GM21381 (cell line): ENCODE measurements at regions not wholly inside any gene's neighbourhood (a gene's known extent, or its start where the extent isn't known, plus 50 kb on each side); places are given as distances from the start of the nearest gene placed in this dataset.

Experiments
- ATAC-seq: cut with Tn5 transposase; IDR thresholded peaks from one replicate; pipeline ENCODE4 v1.9.1; 2021; ENCODE audit warnings: mild to moderate bottlenecking, moderate library complexity; ENCODE audit not compliant: unreplicated experiment

- no peak for ATAC-seq
Observed at GRCh38 chr2:193973781-193974180, 1683.2 kb upstream of the SLC39A10 start.

GRCh38 chr2:193966590-193966989 is 1690.4 kb upstream of the SLC39A10 start:
- no peak for ATAC-seq

- no peak for ATAC-seq
Observed at GRCh38 chr2:193965263-193965662, 1691.8 kb upstream of the SLC39A10 start.

GRCh38 chr2:193963472-193964119 is 1693.4 kb upstream of the SLC39A10 start:
- ATAC-seq, result no peak

- ATAC-seq, result no peak
Observed at GRCh38 chr2:193946806-193947205, 1710.2 kb upstream of the SLC39A10 start.

GRCh38 chr2:193943406-193943960 is 1713.5 kb upstream of the SLC39A10 start:
- ATAC-seq, result no peak

- no peak for ATAC-seq
Observed at GRCh38 chr2:193935114-193935513, 1721.9 kb upstream of the SLC39A10 start.

- no peak for ATAC-seq
Observed at GRCh38 chr2:193929131-193929530, 1727.9 kb upstream of the SLC39A10 start.

GRCh38 chr2:193907561-193907960 is 1712.8 kb upstream of the TMEFF2 start:
- no peak for ATAC-seq

- no peak for ATAC-seq
Observed at GRCh38 chr2:193900292-193900691, 1705.6 kb upstream of the TMEFF2 start.

- no peak for ATAC-seq
Observed at GRCh38 chr2:193895226-193895625, 1700.5 kb upstream of the TMEFF2 start.

GRCh38 chr2:193894081-193894480 is 1699.3 kb upstream of the TMEFF2 start:
- no peak for ATAC-seq

GRCh38 chr2:193891023-193891422 is 1696.3 kb upstream of the TMEFF2 start:
- ATAC-seq, result no peak

GRCh38 chr2:193885419-193885818 is 1690.7 kb upstream of the TMEFF2 start:
- no peak for ATAC-seq

GRCh38 chr2:193883820-193884219 is 1689.1 kb upstream of the TMEFF2 start:
- ATAC-seq, result no peak

GRCh38 chr2:193876980-193877379 is 1682.2 kb upstream of the TMEFF2 start:
- ATAC-seq, result no peak

GRCh38 chr2:193869564-193869963 is 1674.8 kb upstream of the TMEFF2 start:
- no peak for ATAC-seq

GRCh38 chr2:193868833-193869232 is 1674.1 kb upstream of the TMEFF2 start:
- no peak for ATAC-seq

- ATAC-seq, result no peak
Observed at GRCh38 chr2:193868132-193868531, 1673.4 kb upstream of the TMEFF2 start.

- no peak for ATAC-seq
Observed at GRCh38 chr2:193867454-193867853, 1672.7 kb upstream of the TMEFF2 start.

GRCh38 chr2:193861557-193861956 is 1666.8 kb upstream of the TMEFF2 start:
- ATAC-seq, result no peak

- no peak for ATAC-seq
Observed at GRCh38 chr2:193847991-193848390, 1653.3 kb upstream of the TMEFF2 start.

GRCh38 chr2:193847130-193847529 is 1652.4 kb upstream of the TMEFF2 start:
- ATAC-seq, result no peak
